Endothelial cell of umbilical vein (primary cell): ENCODE measurements at regions not wholly inside any gene's neighbourhood (a gene's known extent, or its start where the extent isn't known, plus 50 kb on each side); places are given as distances from the start of the nearest gene placed in this dataset.
"Not testable (repeated sequence)": the region's sequence is repeated elsewhere in the genome, so short reads cannot be mapped to it uniquely, and the experiment has no call there.

Experiments
- BruUV-seq: library from RNA; stranded (reverse); fragments of 400-500 nt; replicated peaks from 2 replicates; lab custom pipeline; 2021; lab: Mats Ljungman, UMichigan
- CTCF ChIA-PET: fragments of 300-600, 350-600 bp; sonication (Branson Sonifier 250); formaldehyde crosslinking; loops from one replicate; lab custom pipeline; 2021; ENCODE audit warnings: antibody characterized with exemption, inconsistent platforms; lab: Charles Lee
- POLR2A ChIA-PET: fragments of 300-600, 350-600 bp; sonication (Branson Sonifier 250); formaldehyde crosslinking; loops from one replicate; lab custom pipeline; 2021; ENCODE audit warnings: antibody characterized with exemption, inconsistent platforms; lab: Charles Lee
- DNase-seq: peaks from one replicate; pipeline ENCODE4 v3.0.0-alpha.2; 2011; ENCODE audit warnings: low read depth, low spot score
- FAIRE-seq: peaks from 2 replicates; lab custom pipeline; 2011; peaks lifted over from hg19 to GRCh38; lab: Jason Lieb, UNC
- H2AFZ ChIP-seq: 2 replicates; pipeline ENCODE4 v1.6.0; 2012; ENCODE audit warnings: low read depth, low read length, control low read depth, inconsistent platforms
- H3K27ac ChIP-seq: 2 replicates; pipeline ENCODE4 v1.5.1; 2011; ENCODE audit warnings: low read depth, mild to moderate bottlenecking, control low read depth, low read length, moderate library complexity; ENCODE audit not compliant: insufficient read depth
- H3K27me3 ChIP-seq, 2 experiments: 2 replicates each; pipeline versions ENCODE4 v1.6.0 to v1.6.1; 2011; ENCODE audit warnings: low read length in 2 of 2, mixed read lengths in 1 of 2; ENCODE audit not compliant: control insufficient read depth in 2 of 2, insufficient read depth in 2 of 2
- H3K36me3 ChIP-seq, 2 experiments: 2 replicates in 1 of 2; 3 replicates in 1 of 2; pipeline ENCODE4 v1.5.1; 2011; ENCODE audit warnings: low read length in 2 of 2, mild to moderate bottlenecking in 1 of 2, moderate library complexity in 1 of 2; ENCODE audit not compliant: control insufficient read depth in 2 of 2, insufficient read depth in 2 of 2; ENCODE audit errors: extremely low read depth in 1 of 2
- H3K4me1 ChIP-seq: 3 replicates; pipeline ENCODE4 v1.5.1; 2011; ENCODE audit warnings: mild to moderate bottlenecking, low read length; ENCODE audit not compliant: control insufficient read depth, insufficient read depth; ENCODE audit errors: extremely low read depth
- H3K4me2 ChIP-seq: 2 replicates; pipeline ENCODE4 v1.6.1; 2011; ENCODE audit warnings: low read length, control low read depth, mixed read lengths; ENCODE audit not compliant: insufficient read depth
- H3K4me3 ChIP-seq, 3 experiments: fragments of 200-600 bp in 1 of 3; sonication (generic), shearing (Covaris generic) in 1 of 3; replicated peaks in 1 of 3; 2 replicates each; pipeline ENCODE4 v1.5.1; 2011 to 2016; ENCODE audit warnings: control low read depth in 3 of 3, low read length in 3 of 3, mild to moderate bottlenecking in 2 of 3, inconsistent platforms in 1 of 3, low read depth in 1 of 3, moderate library complexity in 1 of 3; ENCODE audit not compliant: insufficient read depth in 1 of 3
- H3K79me2 ChIP-seq: 2 replicates; pipeline ENCODE4 v1.6.0; 2012; ENCODE audit warnings: low read length, inconsistent platforms; ENCODE audit not compliant: control insufficient read depth, insufficient read depth
- H3K9ac ChIP-seq: replicated peaks from 2 replicates; pipeline ENCODE3; 2011; ENCODE audit warnings: low read length, control low read depth; ENCODE audit not compliant: insufficient read depth; ENCODE audit errors: extremely low read depth
- H3K9me1 ChIP-seq: replicated peaks from 3 replicates; pipeline ENCODE4 v1.6.0; 2011; ENCODE audit warnings: mild to moderate bottlenecking, low read length; ENCODE audit not compliant: control insufficient read depth, insufficient read depth; ENCODE audit errors: extremely low read depth
- H3K9me3 ChIP-seq: replicated peaks from 2 replicates; pipeline ENCODE4 v1.5.1; 2012; ENCODE audit warnings: low read length, inconsistent platforms; ENCODE audit not compliant: control insufficient read depth, insufficient read depth
- H4K20me1 ChIP-seq: replicated peaks from 2 replicates; pipeline ENCODE3; 2011; ENCODE audit warnings: mild to moderate bottlenecking, low read length; ENCODE audit not compliant: control insufficient read depth, insufficient read depth; ENCODE audit errors: extremely low read depth
- CTCF ChIP-seq, 2 donors: IDR thresholded peaks; 1 replicate in 1 of 2; 2 replicates in 1 of 2; pipeline ENCODE4 v1.5.1; 2011; ENCODE audit warnings: low read length in 2 of 2, mild to moderate bottlenecking in 2 of 2, moderate library complexity in 2 of 2, control low read depth in 1 of 2, inconsistent platforms in 1 of 2, low read depth in 1 of 2; ENCODE audit not compliant: insufficient read depth in 1 of 2; ENCODE audit errors: extremely low read depth in 1 of 2
- EZH2 ChIP-seq: IDR thresholded peaks from 2 replicates; pipeline ENCODE4 v1.6.1; 2012; ENCODE audit warnings: borderline replicate concordance, low read depth, mild to moderate bottlenecking, moderate library complexity, low read length, inconsistent platforms; ENCODE audit not compliant: severe bottlenecking
- FOS ChIP-seq: IDR thresholded peaks from 2 replicates; pipeline ENCODE4 v1.6.1; 2011; ENCODE audit warnings: mild to moderate bottlenecking, low read length, moderate library complexity, borderline replicate concordance; ENCODE audit not compliant: insufficient read depth
- GATA2 ChIP-seq: IDR thresholded peaks from 2 replicates; pipeline ENCODE4 v1.7.0; 2011; ENCODE audit warnings: low read depth, mild to moderate bottlenecking, moderate library complexity, mixed read lengths, low read length; ENCODE audit not compliant: insufficient read length, insufficient read depth
- JUN ChIP-seq: IDR thresholded peaks from 2 replicates; pipeline ENCODE4 v1.6.1; 2011; ENCODE audit warnings: borderline replicate concordance, low read depth; ENCODE audit not compliant: insufficient read length, insufficient read depth
- MAX ChIP-seq: IDR thresholded peaks from 2 replicates; pipeline ENCODE4 v1.6.1; 2011; ENCODE audit not compliant: insufficient read depth, insufficient read length
- MYC ChIP-seq: IDR thresholded peaks from one replicate; pipeline ENCODE4 v1.6.1; 2011; ENCODE audit warnings: mild to moderate bottlenecking, low read depth, low read length
- POLR2A ChIP-seq: IDR thresholded peaks from 2 replicates; pipeline ENCODE4 v1.6.1; 2012; ENCODE audit warnings: low read depth, mild to moderate bottlenecking, control low read depth, low read length
- POLR2AphosphoS5 ChIP-seq: IDR thresholded peaks from 2 replicates; pipeline ENCODE4 v1.6.1; 2012; ENCODE audit warnings: low read depth, mild to moderate bottlenecking, control low read depth, low read length, moderate library complexity; ENCODE audit not compliant: insufficient read depth
- dilution Hi-C: fragments of 300-500 bp; cut with MboI; formaldehyde crosslinking; loops from one replicate; pipeline ENCODE4 v1.15.0; 2019; ENCODE audit warnings: low sequenced_read_pairs; ENCODE audit not compliant: extremely low pct_ligation_motif_present
- intact Hi-C: fragments of 100-400 bp; cut with micrococcal nuclease; formaldehyde crosslinking; loops from one replicate; pipeline ENCODE4 v1.10.0; 2022

GRCh38 chrX:75957107-75957610 lies 172.1 kb upstream of the MAGEE2 start:
- dilution Hi-C loops: no loop called here
- Histone ChIP-seq H3K4me1 (no peaks in the 10 kb centered on the region), H3K4me2 (no peak overlapping the region), H3K9me3 (no peaks in the 10 kb centered on the region), H3K79me2 (no peaks in the 10 kb centered on the region), H3K9me1 (no peaks in the 10 kb centered on the region), H3K36me3 (no peaks in the 10 kb centered on the region), H4K20me1 (no peaks in the 10 kb centered on the region), H3K4me3 (no peak overlapping the region), H2AFZ (no peak overlapping the region), H3K27me3 (no peaks in the 10 kb centered on the region), H3K9ac (no peak overlapping the region), H3K27ac (no peak overlapping the region)
- intact Hi-C loops: no loop called here
- DNase-seq: no peak
- TF ChIP-seq CTCF (IDR thresholded peaks at IDR 0.05; ENCODE audit: extremely low read depth in 1 of 2, insufficient read depth in 1 of 2, low read depth in 1 of 2, low read length in 2 of 2) (no peak), POLR2AphosphoS5 (no peak), GATA2 (no peak), POLR2A (no peak), MAX (no peak), FOS (no peak), JUN (no peak), MYC (no peak), EZH2 (no peak)
- ChIA-PET CTCF (no interaction called here), POLR2A (no interaction called here)
- no TSS peak for BruUV-seq
- FAIRE-seq: no peak

GRCh38 chrX:75961321-75961720 lies 176.3 kb upstream of the MAGEE2 start:
- H3K79me2 ChIP-seq, H3K4me2 ChIP-seq, POLR2A ChIA-PET, H3K9me1 ChIP-seq, dilution Hi-C loops, H3K36me3 ChIP-seq, H3K27me3 ChIP-seq, DNase-seq, H3K27ac ChIP-seq, H3K9me3 ChIP-seq, FAIRE-seq, H3K4me3 ChIP-seq, CTCF ChIA-PET, H2AFZ ChIP-seq, H4K20me1 ChIP-seq, H3K9ac ChIP-seq, H3K4me1 ChIP-seq, BruUV-seq, intact Hi-C loops: not testable (repeated sequence)
